ENCODE measurements at regions not wholly inside any gene's neighbourhood (a gene's known extent, or its start where the extent isn't known, plus 50 kb on each side); places are given as distances from the start of the nearest gene placed in this dataset.

- intact Hi-C loops (cut with DNase I), result no loop called here
- DNase-seq (ENCODE audit: missing footprints) (no peak), ATAC-seq (no peak)
Measured at GRCh38 chr5:175216991-175217390, 227.0 kb downstream of the DRD1 start.

- ATAC-seq, result no peak
- DNase-seq (ENCODE audit: missing footprints), result no peak
- intact Hi-C loops (cut with DNase I), result no loop called here
Measured at GRCh38 chr5:175215906-175216305, 228.1 kb downstream of the DRD1 start.

- no peak for DNase-seq (ENCODE audit: missing footprints)
- intact Hi-C loops (cut with DNase I), result no loop called here
- no peak for ATAC-seq
Measured at GRCh38 chr5:175214152-175214551, 229.8 kb downstream of the DRD1 start.

- no peak for DNase-seq (ENCODE audit: missing footprints)
- ATAC-seq, result no peak
- intact Hi-C loops (cut with DNase I), result no loop called here
Measured at GRCh38 chr5:175211956-175212756, 231.8 kb downstream of the DRD1 start.

GRCh38 chr5:175207321-175208040 is 236.5 kb downstream of the DRD1 start:
- intact Hi-C loops (cut with DNase I), result no loop called here
- no peak for ATAC-seq
- DNase-seq (ENCODE audit: missing footprints), result no peak

GRCh38 chr5:175206669-175207068 is 237.3 kb downstream of the DRD1 start:
- ATAC-seq (no peak), DNase-seq (ENCODE audit: missing footprints) (no peak)
- intact Hi-C loops (cut with DNase I), result no loop called here

- DNase-seq (ENCODE audit: missing footprints) (no peak), ATAC-seq (no peak)
- intact Hi-C loops (cut with DNase I), result no loop called here
Measured at GRCh38 chr5:175202463-175203068, 241.4 kb downstream of the DRD1 start.

- DNase-seq (ENCODE audit: missing footprints) (no peak), ATAC-seq (no peak)
- intact Hi-C loops (cut with DNase I), result no loop called here
Measured at GRCh38 chr5:175201393-175201792, 242.6 kb downstream of the DRD1 start.

GRCh38 chr5:175195698-175196656 is 248.0 kb downstream of the DRD1 start:
- no peak for DNase-seq (ENCODE audit: missing footprints)
- intact Hi-C loops (cut with DNase I), result no loop called here
- no peak for ATAC-seq

- intact Hi-C loops (cut with DNase I), result no loop called here
- DNase-seq (ENCODE audit: missing footprints), result no peak
- no peak for ATAC-seq
Measured at GRCh38 chr5:175181331-175181730, 262.7 kb downstream of the DRD1 start.

GRCh38 chr5:175170899-175171298 is 273.1 kb downstream of the DRD1 start:
- DNase-seq (ENCODE audit: missing footprints) (no peak), ATAC-seq (no peak)
- intact Hi-C loops (cut with DNase I), result no loop called here

GRCh38 chr5:175168882-175169507 is 275.0 kb downstream of the DRD1 start:
- intact Hi-C loops (cut with DNase I), result no loop called here
- DNase-seq (ENCODE audit: missing footprints), result no peak

GRCh38 chr5:175166026-175166425 is 278.0 kb downstream of the DRD1 start:
- ATAC-seq (no peak), DNase-seq (ENCODE audit: missing footprints) (no peak)
- intact Hi-C loops (cut with DNase I), result no loop called here

More at GRCh38 chr5:175168882-175169507, 275.0 kb downstream of the DRD1 start:
- ATAC-seq, result no peak

GRCh38 chr5:175163586-175164275 is 280.3 kb downstream of the DRD1 start:
- DNase-seq (ENCODE audit: missing footprints), result no peak
- no peak for ATAC-seq
- intact Hi-C loops (cut with DNase I), result no loop called here

- intact Hi-C loops (cut with DNase I), result no loop called here
- DNase-seq (ENCODE audit: missing footprints) (no peak), ATAC-seq (no peak)
Measured at GRCh38 chr5:175162036-175162435, 281.9 kb downstream of the DRD1 start.

- intact Hi-C loops (cut with DNase I), result no loop called here
- DNase-seq (ENCODE audit: missing footprints), result no peak
- no peak for ATAC-seq
Measured at GRCh38 chr5:175159956-175160355, 284.0 kb downstream of the DRD1 start.

- no peak for DNase-seq (ENCODE audit: missing footprints)
Measured at GRCh38 chr5:175148636-175149172, 295.3 kb downstream of the DRD1 start.

GRCh38 chr5:175146733-175147132 is 297.2 kb downstream of the DRD1 start:
- DNase-seq (ENCODE audit: missing footprints) (no peak), ATAC-seq (no peak)
- intact Hi-C loops (cut with DNase I), result no loop called here

More at GRCh38 chr5:175148636-175149172, 295.3 kb downstream of the DRD1 start:
- no peak for ATAC-seq
- intact Hi-C loops (cut with DNase I), result no loop called here

All from Right ventricle myocardium inferior (tissue), 1 donor.